ENCODE measurements at regions not wholly inside any gene's neighbourhood (a gene's known extent, or its start where the extent isn't known, plus 50 kb on each side); places are given as distances from the start of the nearest gene placed in this dataset.

DNA sequence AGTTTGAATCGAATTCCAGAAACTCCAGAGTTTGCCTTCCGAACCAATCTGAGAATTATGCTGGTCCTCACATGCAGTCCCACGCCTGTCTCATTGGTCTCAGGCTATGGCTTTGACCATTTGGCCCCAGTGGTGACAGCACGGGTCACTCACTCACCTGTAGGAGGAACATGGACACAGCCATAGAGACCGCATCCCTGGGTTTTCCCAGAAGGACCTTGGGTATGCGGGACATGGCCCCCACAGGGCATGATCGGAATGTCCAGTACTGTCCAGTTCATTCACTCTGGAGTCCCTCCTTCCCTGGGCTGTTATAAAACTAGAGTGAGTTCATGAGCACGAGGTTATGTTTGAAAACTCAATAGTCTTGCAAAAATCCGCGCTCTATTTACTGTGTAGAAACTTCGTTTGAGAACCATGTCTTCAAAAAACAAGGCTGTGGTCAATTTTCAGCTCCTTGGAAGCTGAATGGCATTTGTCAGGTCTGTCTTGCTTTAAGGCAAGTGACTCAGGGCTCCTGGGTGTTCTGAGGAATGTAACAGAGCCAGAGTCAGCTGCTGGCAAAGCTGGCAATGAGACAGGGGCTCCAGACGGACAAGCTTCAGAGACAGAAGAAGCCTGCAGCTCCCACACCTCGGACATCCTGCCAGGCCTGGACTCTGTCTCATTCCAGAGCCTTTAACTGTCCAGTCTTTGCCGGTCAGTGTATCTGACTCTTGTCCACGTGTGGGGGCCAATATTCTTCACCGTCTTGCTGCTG, 86.7 kb upstream of the TMEM18 start:
- TF ChIP-seq, protein P1, sequence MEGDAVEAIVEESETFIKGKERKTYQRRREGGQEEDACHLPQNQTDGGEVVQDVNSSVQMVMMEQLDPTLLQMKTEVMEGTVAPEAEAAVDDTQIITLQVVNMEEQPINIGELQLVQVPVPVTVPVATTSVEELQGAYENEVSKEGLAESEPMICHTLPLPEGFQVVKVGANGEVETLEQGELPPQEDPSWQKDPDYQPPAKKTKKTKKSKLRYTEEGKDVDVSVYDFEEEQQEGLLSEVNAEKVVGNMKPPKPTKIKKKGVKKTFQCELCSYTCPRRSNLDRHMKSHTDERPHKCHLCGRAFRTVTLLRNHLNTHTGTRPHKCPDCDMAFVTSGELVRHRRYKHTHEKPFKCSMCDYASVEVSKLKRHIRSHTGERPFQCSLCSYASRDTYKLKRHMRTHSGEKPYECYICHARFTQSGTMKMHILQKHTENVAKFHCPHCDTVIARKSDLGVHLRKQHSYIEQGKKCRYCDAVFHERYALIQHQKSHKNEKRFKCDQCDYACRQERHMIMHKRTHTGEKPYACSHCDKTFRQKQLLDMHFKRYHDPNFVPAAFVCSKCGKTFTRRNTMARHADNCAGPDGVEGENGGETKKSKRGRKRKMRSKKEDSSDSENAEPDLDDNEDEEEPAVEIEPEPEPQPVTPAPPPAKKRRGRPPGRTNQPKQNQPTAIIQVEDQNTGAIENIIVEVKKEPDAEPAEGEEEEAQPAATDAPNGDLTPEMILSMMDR (IDR thresholded peaks at IDR 0.05), result no peak
- no peak for TF ChIP-seq POLR2A (IDR thresholded peaks at IDR 0.05)
